GM19043 (cell line): ENCODE measurements at regions not wholly inside any gene's neighbourhood (a gene's known extent, or its start where the extent isn't known, plus 50 kb on each side); places are given as distances from the start of the nearest gene placed in this dataset.

Experiments
- ATAC-seq: cut with Tn5 transposase; IDR thresholded peaks from one replicate; pipeline ENCODE4 v1.9.1; 2021; ENCODE audit warnings: low read depth; ENCODE audit not compliant: unreplicated experiment

- ATAC-seq: peak; percentile 85
Observed at GRCh38 chr14:66140213-66140918, 345.8 kb upstream of the CCDC196 start.

GRCh38 chr14:66140963-66141362 is 345.2 kb upstream of the CCDC196 start:
- ATAC-seq: no peak

- ATAC-seq: no peak
Observed at GRCh38 chr14:66141733-66142132, 344.4 kb upstream of the CCDC196 start.

- ATAC-seq: no peak
Observed at GRCh38 chr14:66143387-66144112, 342.6 kb upstream of the CCDC196 start.

GRCh38 chr14:66152302-66152701 is 333.9 kb upstream of the CCDC196 start:
- no peak for ATAC-seq

GRCh38 chr14:66152747-66153146 is 333.4 kb upstream of the CCDC196 start:
- no peak for ATAC-seq

- no peak for ATAC-seq
Observed at GRCh38 chr14:66163023-66163422, 323.1 kb upstream of the CCDC196 start.

GRCh38 chr14:66165337-66165736 is 320.8 kb upstream of the CCDC196 start:
- ATAC-seq: no peak

- no peak for ATAC-seq
Observed at GRCh38 chr14:66174453-66174891, 311.7 kb upstream of the CCDC196 start.

GRCh38 chr14:66177935-66178334 is 308.2 kb upstream of the CCDC196 start:
- no peak for ATAC-seq

- ATAC-seq: no peak
Observed at GRCh38 chr14:66196670-66197069, 289.5 kb upstream of the CCDC196 start.

GRCh38 chr14:66197276-66197675 is 288.9 kb upstream of the CCDC196 start:
- ATAC-seq: no peak

- ATAC-seq: no peak
Observed at GRCh38 chr14:66206554-66206953, 279.6 kb upstream of the CCDC196 start.

GRCh38 chr14:66216763-66217162 is 269.4 kb upstream of the CCDC196 start:
- no peak for ATAC-seq

- ATAC-seq: no peak
Observed at GRCh38 chr14:66219886-66220285, 266.3 kb upstream of the CCDC196 start.

- ATAC-seq: no peak
Observed at GRCh38 chr14:66224492-66225178, 261.5 kb upstream of the CCDC196 start.

GRCh38 chr14:66225337-66225736 is 260.8 kb upstream of the CCDC196 start:
- ATAC-seq: no peak

GRCh38 chr14:66228267-66228970 is 257.8 kb upstream of the CCDC196 start:
- no peak for ATAC-seq

- ATAC-seq: no peak
Observed at GRCh38 chr14:66231820-66232219, 254.4 kb upstream of the CCDC196 start.

GRCh38 chr14:66233591-66233990 is 252.6 kb upstream of the CCDC196 start:
- ATAC-seq: no peak

GRCh38 chr14:66234411-66234810 is 251.8 kb upstream of the CCDC196 start:
- ATAC-seq: no peak
